Muscle layer of duodenum (tissue), 2 donors: ENCODE measurements at regions not wholly inside any gene's neighbourhood (a gene's known extent, or its start where the extent isn't known, plus 50 kb on each side); places are given as distances from the start of the nearest gene placed in this dataset.

Experiments used
- H3K27ac ChIP-seq: one replicate; pipeline ENCODE4 v1.7.0; 2013; ENCODE audit warnings: mild to moderate bottlenecking, low read length
- H3K27me3 ChIP-seq: one replicate; pipeline ENCODE4 v1.7.0; 2013; ENCODE audit warnings: low read depth, mild to moderate bottlenecking, control low read depth, low read length
- H3K36me3 ChIP-seq, 2 donors: one replicate each; pipeline ENCODE4 v1.7.0; 2013; ENCODE audit warnings: low read length in 2 of 2, control low read depth in 1 of 2, mild to moderate bottlenecking in 1 of 2; ENCODE audit not compliant: insufficient read depth in 2 of 2, control insufficient read depth in 1 of 2
- H3K4me1 ChIP-seq, 2 donors: one replicate each; pipeline ENCODE4 v1.7.0; 2013; ENCODE audit warnings: low read length in 2 of 2, mild to moderate bottlenecking in 2 of 2, control low read depth in 1 of 2, moderate library complexity in 1 of 2; ENCODE audit not compliant: insufficient read depth in 2 of 2, control insufficient read depth in 1 of 2
- H3K4me3 ChIP-seq, 2 donors: one replicate each; pipeline ENCODE4 v1.7.0; 2013; ENCODE audit warnings: low read length in 2 of 2, low read depth in 1 of 2, mild to moderate bottlenecking in 1 of 2
- H3K9me3 ChIP-seq, 2 donors: one replicate each; pipeline ENCODE4 v1.7.0; 2013; ENCODE audit warnings: low read length in 2 of 2, control low read depth in 1 of 2, mild to moderate bottlenecking in 1 of 2; ENCODE audit not compliant: control insufficient read depth in 1 of 2
- donor health status: healthy.

DNA sequence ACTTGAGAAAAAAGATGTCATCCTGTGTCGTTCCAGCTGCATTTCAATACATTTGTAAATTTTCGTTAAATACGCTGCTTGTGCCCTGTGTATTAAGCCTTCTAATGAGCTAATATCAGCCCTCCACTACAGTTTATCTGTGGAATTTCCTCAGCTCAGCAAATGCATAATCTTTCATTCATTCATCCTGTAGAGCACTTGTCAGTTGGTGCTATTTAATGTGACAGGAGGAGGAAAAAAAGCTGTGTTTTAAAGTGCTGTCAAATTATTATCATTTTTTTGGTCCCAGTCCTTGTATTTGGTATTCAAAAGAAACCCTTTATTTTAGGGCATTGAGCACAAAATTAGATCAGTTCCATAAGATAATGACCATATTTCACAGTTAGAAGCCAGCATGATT, 184.7 kb downstream of the FAT3 start:
- Histone ChIP-seq H3K27me3 (no peaks in the 10 kb centered on the region), H3K36me3 (no peaks in the 10 kb centered on the region), H3K4me3 (no peak overlapping the region)

DNA sequence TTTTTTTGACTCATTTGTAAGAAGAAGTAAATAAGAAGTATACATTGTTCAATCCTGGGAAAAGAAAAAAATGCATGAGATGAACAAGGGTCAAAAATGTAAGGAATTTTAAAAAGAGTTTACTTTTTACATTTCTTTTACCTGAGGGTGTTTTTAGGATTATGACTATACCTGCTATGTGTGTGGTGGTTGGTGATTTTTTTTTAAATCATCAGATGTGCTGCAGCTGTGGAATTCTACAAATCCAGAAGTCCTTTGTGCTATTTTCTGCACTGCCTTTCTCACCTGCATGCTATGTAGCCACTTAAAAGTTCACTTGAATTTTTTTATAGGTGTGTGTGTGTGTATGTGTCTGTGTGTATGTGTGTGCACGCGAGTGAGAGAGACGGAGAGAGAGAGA, 185.3 kb downstream of the FAT3 start:
- Histone ChIP-seq H3K27ac (no peak overlapping the region), H3K4me1 (no peaks in the 10 kb centered on the region), H3K9me3 (no peaks in the 10 kb centered on the region), H3K36me3 (no peaks in the 10 kb centered on the region), H3K27me3 (no peaks in the 10 kb centered on the region), H3K4me3 (no peak overlapping the region)

More for the DNA sequence above, 184.7 kb downstream of the FAT3 start:
- H3K4me1 ChIP-seq: no peaks in the 10 kb centered on the region
- no peak overlapping the region for H3K27ac ChIP-seq
- no peaks in the 10 kb centered on the region for H3K9me3 ChIP-seq

DNA sequence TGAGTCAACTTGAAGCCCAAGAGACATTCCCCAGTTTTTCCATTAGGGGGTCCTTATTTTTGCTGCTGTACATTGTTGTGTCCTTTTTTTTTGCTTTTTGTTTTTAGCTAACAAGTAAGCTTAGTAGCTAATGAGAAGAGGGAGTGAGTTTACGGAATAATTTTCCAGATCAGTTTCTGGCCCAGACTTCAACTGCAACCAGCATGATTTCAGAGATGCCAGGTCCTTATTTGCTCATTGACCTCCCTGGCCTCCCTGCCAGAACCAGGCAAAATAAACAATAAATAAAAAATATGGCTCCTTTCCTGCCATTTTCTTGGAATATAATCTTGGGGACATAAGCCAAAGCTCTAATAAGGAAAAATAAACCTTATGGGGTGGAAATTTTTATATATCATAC, 185.9 kb downstream of the FAT3 start:
- H3K9me3 ChIP-seq: no peaks in the 10 kb centered on the region
- H3K4me3 ChIP-seq: no peak overlapping the region
- H3K27me3 ChIP-seq: no peaks in the 10 kb centered on the region
- no peak overlapping the region for H3K27ac ChIP-seq
- H3K36me3 ChIP-seq: no peaks in the 10 kb centered on the region
- no peaks in the 10 kb centered on the region for H3K4me1 ChIP-seq

DNA sequence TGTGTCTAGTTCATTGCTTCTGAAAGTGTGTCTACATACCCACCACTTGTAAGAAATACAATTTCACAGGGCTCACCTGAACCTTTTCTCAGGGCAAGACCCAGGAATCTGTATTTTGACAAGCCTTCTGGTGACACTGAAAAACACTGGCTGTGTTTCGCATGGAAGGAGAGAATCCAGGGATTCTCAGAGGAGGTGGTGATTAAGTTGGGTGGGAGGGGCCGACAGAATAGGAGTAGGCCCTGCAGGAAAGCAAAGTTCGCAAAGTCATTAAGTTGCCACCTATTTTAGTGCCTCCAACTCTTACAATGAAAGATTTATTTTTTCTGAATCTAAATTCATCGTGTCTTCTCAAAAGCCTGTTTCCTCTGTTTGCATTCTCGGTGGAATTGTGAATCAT, 186.8 kb downstream of the FAT3 start:
- no peaks in the 10 kb centered on the region for H3K9me3 ChIP-seq

DNA sequence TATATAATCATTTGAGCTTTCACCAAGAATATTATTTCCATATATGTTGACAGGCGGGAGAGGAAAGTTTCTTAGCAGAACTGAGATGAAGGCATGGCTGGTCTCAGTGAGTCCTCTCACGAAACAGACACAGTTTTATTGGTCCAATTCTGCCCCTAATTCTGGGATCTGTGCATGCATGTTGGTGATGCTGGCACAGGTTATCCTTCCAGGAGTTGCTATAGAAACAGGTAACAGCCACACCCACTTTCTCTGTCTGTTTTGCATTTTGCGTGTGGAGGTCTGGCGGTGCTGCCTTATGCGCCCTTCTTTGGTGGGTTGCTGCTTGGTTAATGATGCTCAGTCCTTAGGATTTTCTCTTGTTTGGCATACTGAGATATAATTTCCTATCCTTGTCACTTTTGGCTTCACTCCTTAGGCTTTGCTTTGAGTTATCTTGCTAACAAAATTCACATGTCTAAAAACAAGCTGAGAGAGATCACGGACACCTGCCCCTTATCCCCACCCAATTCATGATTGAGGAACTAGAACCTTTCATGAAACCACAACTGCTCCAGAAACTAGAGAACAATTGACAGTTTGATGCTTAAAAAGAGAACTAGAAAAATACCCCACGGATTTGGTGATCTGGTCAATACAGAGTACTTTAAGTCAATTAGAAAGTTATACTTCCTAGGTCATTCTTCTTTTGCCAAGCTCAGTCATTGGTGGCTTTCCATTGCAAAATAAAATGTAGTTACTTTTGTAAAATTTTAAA, 189.3 kb downstream of the FAT3 start:
- no peak overlapping the region for H3K27ac ChIP-seq
- H3K9me3 ChIP-seq: no peaks in the 10 kb centered on the region

More for the DNA sequence above, 186.8 kb downstream of the FAT3 start:
- Histone ChIP-seq H3K4me3 (no peak overlapping the region), H3K4me1 (no peaks in the 10 kb centered on the region), H3K27ac (no peak overlapping the region), H3K36me3 (no peaks in the 10 kb centered on the region), H3K27me3 (no peaks in the 10 kb centered on the region)

DNA sequence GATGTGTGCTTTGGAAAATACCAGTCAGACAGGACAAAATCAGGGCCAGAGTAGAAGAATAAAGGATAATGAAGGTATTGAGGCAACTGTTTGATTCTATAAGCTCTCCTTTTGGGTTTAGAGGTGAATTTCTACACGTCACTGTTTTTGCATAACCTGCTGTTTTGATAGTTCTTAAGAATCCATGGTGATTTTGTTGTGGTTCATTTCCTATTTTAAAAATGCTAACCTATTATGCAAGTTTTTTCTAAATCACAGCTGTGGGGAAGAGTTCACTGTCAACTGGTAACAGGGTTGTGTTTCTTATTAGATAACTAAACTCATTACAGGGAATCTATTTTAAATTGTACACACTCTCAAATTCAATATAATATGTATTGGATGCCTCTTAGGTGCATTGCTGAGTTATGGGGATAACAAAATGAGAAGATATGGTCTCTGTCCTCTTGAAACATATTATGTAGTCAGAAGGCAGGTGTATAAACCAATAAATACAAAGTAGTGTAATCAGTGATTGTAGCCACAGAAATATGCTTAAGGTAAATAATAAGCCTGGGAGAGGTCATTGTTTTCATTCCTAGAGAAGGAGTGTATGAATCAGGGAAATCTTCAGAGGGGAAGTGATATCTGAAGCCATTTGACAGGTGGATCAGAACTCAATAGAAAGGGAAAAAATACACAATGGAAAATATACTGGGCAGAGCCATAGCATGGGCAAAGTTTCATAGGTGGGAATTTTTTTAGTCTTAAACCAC, 192.5 kb downstream of the FAT3 start:
- Histone ChIP-seq H3K9me3 (no peaks in the 10 kb centered on the region), H3K4me3 (no peak overlapping the region), H3K27me3 (no peaks in the 10 kb centered on the region), H3K36me3 (no peaks in the 10 kb centered on the region), H3K4me1 (no peaks in the 10 kb centered on the region), H3K27ac (no peak overlapping the region)

More for the DNA sequence above, 189.3 kb downstream of the FAT3 start:
- no peaks in the 10 kb centered on the region for H3K36me3 ChIP-seq
- no peaks in the 10 kb centered on the region for H3K4me1 ChIP-seq
- no peak overlapping the region for H3K4me3 ChIP-seq
- no peaks in the 10 kb centered on the region for H3K27me3 ChIP-seq

DNA sequence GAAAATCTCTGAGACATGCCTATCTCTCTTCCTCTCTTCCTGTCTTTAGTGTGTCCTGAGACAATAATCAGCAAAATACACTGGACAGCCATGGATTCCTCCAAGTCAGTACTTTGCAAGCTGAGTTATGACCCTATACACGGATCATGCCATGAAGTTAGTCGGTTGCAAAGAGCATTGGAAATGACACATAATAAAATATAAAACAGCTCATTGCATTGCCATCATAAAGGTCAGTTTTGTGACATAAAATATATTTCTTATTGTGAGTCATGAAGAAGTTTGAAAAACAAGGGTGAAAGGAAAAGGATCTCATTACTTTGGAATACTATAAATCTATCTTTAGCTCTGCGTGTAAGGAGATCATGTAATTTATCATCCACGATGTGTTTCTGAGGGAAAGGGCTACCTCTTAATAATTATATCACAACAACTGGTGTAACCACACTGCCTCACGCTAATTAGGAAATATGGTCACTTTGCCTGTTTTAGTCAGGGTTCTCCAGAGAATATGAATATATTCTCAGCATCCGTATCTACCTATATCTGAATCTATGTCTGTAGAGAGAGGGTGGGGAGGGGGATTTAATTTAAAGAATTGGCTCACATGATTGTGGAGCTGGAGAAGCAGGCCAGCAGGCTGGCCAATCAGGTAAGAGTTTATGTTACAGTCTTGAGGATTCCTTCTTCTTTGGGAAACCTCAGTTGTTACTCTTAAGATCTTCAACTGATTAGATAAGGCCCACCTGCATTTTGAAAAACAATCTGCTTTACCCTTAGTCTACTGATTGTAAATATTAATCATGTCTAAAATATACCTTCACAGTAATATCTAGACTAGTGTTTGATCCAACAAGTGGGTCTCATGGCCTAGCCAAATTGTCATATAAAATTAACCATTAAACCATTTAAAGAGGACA, 198.8 kb downstream of the FAT3 start:
- H3K36me3 ChIP-seq: no peaks in the 10 kb centered on the region
- H3K27ac ChIP-seq: no peak overlapping the region
- no peak overlapping the region for H3K4me3 ChIP-seq
- no peaks in the 10 kb centered on the region for H3K4me1 ChIP-seq
- H3K9me3 ChIP-seq: no peaks in the 10 kb centered on the region
- H3K27me3 ChIP-seq: no peaks in the 10 kb centered on the region

DNA sequence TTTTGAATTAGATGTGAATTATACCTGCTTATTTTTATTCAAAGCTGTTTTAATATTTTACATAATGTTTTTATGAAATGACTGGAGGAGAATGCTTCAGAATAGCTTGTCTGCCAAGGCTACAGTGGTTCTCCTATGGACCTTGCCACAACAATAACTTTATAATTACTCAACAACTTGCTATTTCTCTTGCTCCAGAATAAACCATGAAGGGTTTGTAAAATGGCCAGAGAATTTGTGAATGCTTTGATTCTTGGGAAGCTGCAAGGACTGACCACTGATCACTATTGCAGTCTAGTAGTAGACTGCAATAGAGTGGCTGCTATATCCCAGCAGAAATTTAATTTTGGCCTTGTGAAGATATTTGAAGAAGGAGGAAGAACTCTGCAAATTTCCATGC, 199.7 kb downstream of the FAT3 start:
- no peaks in the 10 kb centered on the region for H3K27me3 ChIP-seq
- H3K27ac ChIP-seq: no peak overlapping the region
- no peaks in the 10 kb centered on the region for H3K36me3 ChIP-seq
- H3K9me3 ChIP-seq: no peaks in the 10 kb centered on the region
- H3K4me1 ChIP-seq: no peaks in the 10 kb centered on the region
- no peak overlapping the region for H3K4me3 ChIP-seq

DNA sequence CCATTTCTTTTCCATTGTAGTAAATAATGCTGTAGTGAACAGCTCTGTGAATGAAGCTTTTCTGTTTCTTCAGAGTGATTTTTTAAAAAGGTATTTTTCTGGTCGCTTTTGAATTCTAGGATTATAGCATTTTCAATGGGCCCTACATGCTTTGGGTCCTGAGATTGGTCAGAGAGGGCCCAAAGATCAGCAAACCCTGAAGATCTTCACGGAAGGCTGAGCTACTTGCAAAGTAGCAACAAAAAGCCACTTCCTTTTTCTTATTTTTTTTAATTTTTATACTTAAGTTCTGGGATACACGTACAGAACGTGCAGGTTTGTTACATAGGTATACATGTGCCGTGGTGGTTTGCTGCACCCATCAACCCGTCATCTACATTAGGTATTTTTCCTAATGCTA, 200.5 kb downstream of the FAT3 start:
- Histone ChIP-seq H3K27ac (no peak overlapping the region), H3K4me1 (no peaks in the 10 kb centered on the region), H3K36me3 (no peaks in the 10 kb centered on the region), H3K4me3 (no peak overlapping the region), H3K9me3 (peaks cover 0 to 2% of the 10 kb centered on the region in 2 donors), H3K27me3 (no peaks in the 10 kb centered on the region)

DNA sequence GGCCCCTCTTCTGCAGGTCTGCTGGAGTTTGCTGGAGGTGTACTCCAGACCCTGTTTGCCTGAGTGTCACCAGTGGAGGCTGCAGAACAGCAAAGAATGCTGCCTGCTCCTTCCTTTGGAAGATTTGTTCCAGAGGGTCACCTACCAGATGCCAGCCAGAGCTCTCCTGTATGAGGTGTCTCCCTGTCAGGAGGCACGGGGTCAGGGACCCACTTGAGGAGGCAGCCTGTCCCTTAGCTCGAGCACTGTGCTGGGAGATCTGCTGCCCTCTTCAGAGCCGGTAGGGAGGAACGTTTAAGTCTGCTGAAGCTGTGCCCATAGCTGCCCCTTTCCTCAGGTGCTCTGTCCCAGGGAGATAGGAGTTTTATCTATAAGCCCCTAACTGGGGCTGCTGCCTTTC, 207.9 kb downstream of the FAT3 start:
- no peak overlapping the region for H3K4me3 ChIP-seq
- no peaks in the 10 kb centered on the region for H3K27me3 ChIP-seq
- H3K36me3 ChIP-seq: no peaks in the 10 kb centered on the region
- peaks cover 0 to 3% of the 10 kb centered on the region in 2 donors for H3K9me3 ChIP-seq
- H3K27ac ChIP-seq: no peak overlapping the region
- H3K4me1 ChIP-seq: no peaks in the 10 kb centered on the region
